RKO (cell line): ENCODE measurements at regions not wholly inside any gene's neighbourhood (a gene's known extent, or its start where the extent isn't known, plus 50 kb on each side); places are given as distances from the start of the nearest gene placed in this dataset.
"Not testable (repeated sequence)": the region's sequence is repeated elsewhere in the genome, so short reads cannot be mapped to it uniquely, and the experiment has no call there.

Source experiments
- DNase-seq: peaks from one replicate; pipeline ENCODE4 v3.0.0-alpha.2; 2016; ENCODE audit warnings: low spot score

- DNase-seq = no peak
Observed at GRCh38 chr11:98725471-98725870, 295.3 kb upstream of the CNTN5 start.

GRCh38 chr11:98728421-98728820 is 292.3 kb upstream of the CNTN5 start:
- no peak for DNase-seq

GRCh38 chr11:98729118-98729517 is 291.6 kb upstream of the CNTN5 start:
- DNase-seq = no peak

GRCh38 chr11:98732947-98733346 is 287.8 kb upstream of the CNTN5 start:
- DNase-seq = no peak

- DNase-seq = not testable (repeated sequence)
Observed at GRCh38 chr11:98733378-98733777, 287.4 kb upstream of the CNTN5 start.

- DNase-seq = no peak
Observed at GRCh38 chr11:98734686-98735085, 286.1 kb upstream of the CNTN5 start.

- DNase-seq = no peak
Observed at GRCh38 chr11:98736833-98737232, 283.9 kb upstream of the CNTN5 start.

- DNase-seq = no peak
Observed at GRCh38 chr11:98740321-98740720, 280.4 kb upstream of the CNTN5 start.

- DNase-seq = not testable (repeated sequence)
Observed at GRCh38 chr11:98763446-98763845, 257.3 kb upstream of the CNTN5 start.

GRCh38 chr11:98766903-98767302 is 253.8 kb upstream of the CNTN5 start:
- no peak for DNase-seq

- not testable (repeated sequence) for DNase-seq
Observed at GRCh38 chr11:98770046-98770445, 250.7 kb upstream of the CNTN5 start.

GRCh38 chr11:98771791-98772190 is 249.0 kb upstream of the CNTN5 start:
- no peak for DNase-seq

GRCh38 chr11:98772893-98773292 is 247.9 kb upstream of the CNTN5 start:
- DNase-seq = no peak

- no peak for DNase-seq
Observed at GRCh38 chr11:98793276-98793675, 227.5 kb upstream of the CNTN5 start.

GRCh38 chr11:98798333-98798732 is 222.4 kb upstream of the CNTN5 start:
- no peak for DNase-seq

GRCh38 chr11:98800696-98801095 is 220.1 kb upstream of the CNTN5 start:
- DNase-seq = no peak

- DNase-seq = no peak
Observed at GRCh38 chr11:98828986-98829708, 191.6 kb upstream of the CNTN5 start.

- no peak for DNase-seq
Observed at GRCh38 chr11:98829971-98830370, 190.8 kb upstream of the CNTN5 start.

- no peak for DNase-seq
Observed at GRCh38 chr11:98834776-98835175, 186.0 kb upstream of the CNTN5 start.

GRCh38 chr11:98835335-98835734 is 185.4 kb upstream of the CNTN5 start:
- no peak for DNase-seq

GRCh38 chr11:98836156-98836555 is 184.6 kb upstream of the CNTN5 start:
- DNase-seq = no peak

GRCh38 chr11:98842187-98842586 is 178.6 kb upstream of the CNTN5 start:
- DNase-seq = no peak

- DNase-seq = no peak
Observed at GRCh38 chr11:98862169-98862568, 158.6 kb upstream of the CNTN5 start.

- DNase-seq = no peak
Observed at GRCh38 chr11:98871690-98872089, 149.1 kb upstream of the CNTN5 start.
